Motor neuron (in vitro differentiated cells): ENCODE measurements at regions not wholly inside any gene's neighbourhood (a gene's known extent, or its start where the extent isn't known, plus 50 kb on each side); places are given as distances from the start of the nearest gene placed in this dataset.
"Not testable (repeated sequence)": the region's sequence is repeated elsewhere in the genome, so short reads cannot be mapped to it uniquely, and the experiment has no call there.

Experiments
- ATAC-seq, 8 experiments: fragments of 200-7000 bp; cut with Tn5 transposase; replicated peaks in 6 of 8; 2 replicates each; pipeline ENCODE4 v1.8.0; 2021; ENCODE audit warnings: mild to moderate bottlenecking in 8 of 8, moderate library complexity in 8 of 8
- H3K27ac ChIP-seq, 2 donors: fragments of 250-450 bp; sonication (Bioruptor Pico); 2 replicates each; pipeline ENCODE4 v1.9.0; 2021; ENCODE audit warnings: antibody characterized with exemption in 2 of 2, mild to moderate bottlenecking in 2 of 2, moderate library complexity in 1 of 2
- H3K4me1 ChIP-seq, 2 donors: fragments of 250-450 bp; sonication (Bioruptor Pico); replicated peaks in 1 of 2; 2 replicates each; pipeline ENCODE4 v1.6.1; 2021; ENCODE audit warnings: antibody characterized with exemption in 2 of 2, mild to moderate bottlenecking in 2 of 2, moderate library complexity in 1 of 2
- H3K4me3 ChIP-seq, 5 donors: fragments of 250-450 bp; sonication (Bioruptor Pico); 2 replicates each; pipeline ENCODE4 v1.9.0; 2021; ENCODE audit warnings: antibody characterized with exemption in 5 of 5, mild to moderate bottlenecking in 5 of 5, moderate library complexity in 4 of 5
- WGBS, 10 experiments: fragments of 450-650 bp; shearing (Covaris generic); methylation state at CpG; one replicate each; pipeline ENCODE4 v1.0.0; 2022; 5-methylcytosine and 5-hydroxymethylcytosine counted together
- in situ Hi-C, 9 experiments: fragments of 400-800 bp; cut with MboI; loops; one replicate each; pipeline ENCODE4 v1.15.0; 2021; ENCODE audit warnings: low sequenced_read_pairs in 9 of 9, low pct_unique_long_range_greater_than_20kb in 2 of 9; ENCODE audit not compliant: unreplicated experiment in 9 of 9

DNA sequence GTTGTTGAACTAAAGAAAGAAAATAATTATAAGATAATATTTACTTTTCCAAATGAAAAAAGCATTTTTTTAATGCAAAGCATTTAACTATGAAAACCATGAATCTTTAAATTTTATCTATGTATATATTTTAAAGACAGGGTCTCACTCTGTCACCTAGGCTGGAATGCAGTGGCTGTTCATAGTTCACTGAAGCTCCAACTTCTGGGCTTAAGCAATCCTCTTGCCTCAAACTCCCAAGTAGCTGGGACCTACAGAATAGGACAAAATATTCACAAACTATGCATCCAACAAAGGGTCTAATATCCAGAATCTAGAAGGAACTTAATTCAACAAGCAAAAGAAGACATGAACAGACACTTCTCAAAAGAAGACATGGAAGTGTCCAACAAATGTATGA lies 55.9 kb upstream of the ALB start:
- Histone ChIP-seq H3K4me1 (no peaks in the 10 kb centered on the region), H3K27ac (no peak overlapping the region), H3K4me3 (no peak overlapping the region)
- in situ Hi-C loops: no loop called here
- no peak for ATAC-seq

DNA sequence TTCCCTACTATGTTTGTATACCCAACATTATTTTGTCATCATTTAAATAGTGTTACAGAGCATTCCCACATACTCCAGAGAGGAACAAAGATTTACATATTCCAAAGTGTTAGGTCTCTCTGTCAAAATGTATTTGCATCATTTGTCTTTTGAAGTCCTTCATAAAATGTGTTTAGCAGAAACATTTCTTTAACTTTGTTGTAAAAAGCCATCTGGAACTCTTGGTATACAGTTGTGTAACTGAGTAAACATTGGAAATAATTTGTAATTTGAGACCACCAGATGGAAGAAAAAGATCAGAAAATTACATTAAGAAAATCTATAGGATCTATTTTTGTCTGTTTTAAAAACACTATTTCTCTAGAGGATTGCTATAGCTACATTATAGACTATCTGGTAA lies 56.6 kb upstream of the ALB start:
- no peak overlapping the region for H3K27ac ChIP-seq
- no peak for ATAC-seq
- no peaks in the 10 kb centered on the region for H3K4me1 ChIP-seq
- in situ Hi-C loops: no loop called here
- no peak overlapping the region for H3K4me3 ChIP-seq

DNA sequence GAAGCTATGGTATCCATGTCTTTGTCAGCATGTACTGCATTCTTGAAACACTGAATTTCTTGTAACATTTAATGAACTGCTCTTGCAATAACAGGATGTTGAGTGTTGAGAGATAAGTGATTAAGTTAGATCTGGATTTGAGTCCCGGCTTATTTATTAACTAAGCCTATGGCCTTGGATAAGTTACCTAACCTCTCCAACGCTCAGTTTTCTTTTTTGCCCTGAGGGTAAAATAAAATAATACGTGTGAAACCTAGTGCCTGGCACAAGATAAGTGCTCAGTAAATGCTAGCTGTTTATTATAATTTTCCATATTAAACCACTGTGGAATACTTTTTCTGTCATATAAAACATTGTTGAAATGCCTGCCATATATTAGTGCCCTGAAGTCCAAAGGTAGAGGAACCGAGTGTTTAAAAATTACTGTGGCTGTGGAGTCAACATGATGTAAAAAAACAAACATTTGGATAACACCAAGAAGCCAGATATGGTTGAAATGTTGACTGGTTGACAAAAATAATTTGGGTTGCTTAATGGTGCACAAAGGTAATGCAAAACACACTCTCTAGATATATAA lies 58.6 kb upstream of the ALB start:
- Histone ChIP-seq H3K4me3 (no peak overlapping the region), H3K27ac (no peak overlapping the region), H3K4me1 (no peaks in the 10 kb centered on the region)
- ATAC-seq: no peak
- in situ Hi-C loops: no loop called here
- WGBS, 10 experiments: 29 to 96% (median 76%) methylated on average over 3 to 4 of the region's 4 CpGs; no CpG with 5 or more reads in 2 of the 10 experiments

DNA sequence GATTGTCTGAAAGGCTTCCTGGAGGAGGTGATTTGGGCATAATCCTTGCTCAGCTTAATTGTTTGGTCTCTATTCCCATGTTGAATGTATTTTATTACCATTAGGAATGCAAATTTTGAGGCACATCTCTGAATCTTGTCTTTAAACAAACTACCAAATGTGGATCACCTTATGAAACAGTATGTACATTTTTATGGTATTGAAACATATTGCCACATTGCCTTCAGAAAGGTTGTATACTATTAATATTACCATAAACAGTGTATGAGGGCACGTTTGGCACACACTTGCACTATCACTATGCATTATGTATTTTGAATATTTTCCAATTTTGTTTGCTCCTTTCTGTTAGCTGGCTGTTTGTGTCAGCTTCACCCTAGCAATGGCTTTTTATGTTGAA lies 60.0 kb upstream of the ALB start:
- Histone ChIP-seq H3K27ac (no peak overlapping the region), H3K4me1 (no peaks in the 10 kb centered on the region), H3K4me3 (no peak overlapping the region)
- 10 to 100% (median 71%) methylated on average over 1 of the region's 1 CpG; no CpG with 5 or more reads in 2 of the 10 experiments for WGBS, 10 experiments
- ATAC-seq: no peak
- in situ Hi-C loops: no loop called here

DNA sequence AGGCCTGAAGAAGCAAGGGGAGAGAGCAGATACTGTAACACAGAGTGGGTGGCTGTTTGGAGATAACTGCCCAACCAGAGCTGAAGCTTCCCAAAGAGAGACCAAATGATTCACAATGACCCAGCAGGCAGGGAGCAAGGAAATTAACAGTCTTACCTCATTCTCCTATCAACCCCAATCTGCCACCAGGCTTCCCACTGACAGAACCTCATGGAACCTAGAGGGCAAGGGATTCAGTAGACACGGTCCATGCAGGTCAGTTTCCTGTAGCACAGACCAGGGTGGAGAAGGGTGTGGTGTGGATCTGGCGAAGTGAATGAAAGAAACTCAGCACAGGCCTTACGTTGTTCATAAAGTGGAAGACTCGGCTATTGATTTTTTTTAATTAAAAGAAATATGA lies 60.7 kb upstream of the ALB start:
- no peak overlapping the region for H3K27ac ChIP-seq
- H3K4me1 ChIP-seq: no peaks in the 10 kb centered on the region
- 80 to 100% (median 90%) methylated on average over 1 to 4 of the region's 4 CpGs; no CpG with 5 or more reads in 3 of the 10 experiments for WGBS, 10 experiments
- ATAC-seq: no peak
- no peak overlapping the region for H3K4me3 ChIP-seq
- in situ Hi-C loops: no loop called here

DNA sequence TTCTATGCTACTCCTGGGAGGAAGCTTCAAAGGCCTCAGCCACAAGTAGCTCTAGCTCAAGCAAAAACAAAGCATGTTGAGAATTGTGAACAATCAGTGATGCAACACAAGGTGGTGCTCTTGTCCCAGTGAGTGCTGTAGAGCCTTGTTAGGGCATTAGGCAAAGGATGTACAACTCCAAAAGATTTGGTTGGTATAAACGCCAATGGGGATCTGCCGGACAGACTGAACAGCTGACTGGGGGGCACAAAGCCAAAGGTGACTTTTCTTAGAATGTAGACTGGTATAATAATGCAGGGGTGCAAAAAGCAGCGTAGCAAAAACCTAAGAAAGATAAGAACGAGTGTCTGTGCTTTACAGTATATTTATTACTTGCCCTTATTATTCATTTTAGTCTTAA lies 62.6 kb upstream of the ALB start:
- no peaks in the 10 kb centered on the region for H3K4me1 ChIP-seq
- in situ Hi-C loops: no loop called here
- peak in 4 of 8 experiments; percentile 76 to 85 (median 82) for ATAC-seq
- WGBS, 10 experiments: 18 to 100% (median 40%) methylated on average over 1 to 4 of the region's 4 CpGs; no CpG with 5 or more reads in 1 of the 10 experiments
- H3K27ac ChIP-seq: no peak overlapping the region
- H3K4me3 ChIP-seq: no peak overlapping the region

DNA sequence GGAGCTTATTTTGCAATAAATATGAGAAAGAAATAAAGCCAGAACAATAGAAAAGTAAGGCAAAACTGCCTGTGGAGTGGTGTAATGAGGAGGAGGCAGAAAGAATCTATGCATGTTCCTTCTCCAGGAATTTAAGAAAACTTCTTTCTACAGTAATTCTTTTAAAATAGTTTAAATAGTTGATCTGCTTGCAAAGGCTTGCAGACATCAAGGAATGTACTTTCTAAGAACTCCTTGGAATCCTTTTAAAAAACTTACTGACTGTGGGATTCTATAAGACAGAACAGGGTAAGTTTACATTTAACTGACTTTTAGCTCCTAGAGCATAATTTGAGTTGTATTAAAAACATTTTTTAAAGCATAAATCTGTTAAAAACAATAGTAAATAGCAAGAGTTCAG lies 63.2 kb upstream of the ALB start:
- in situ Hi-C loops: no loop called here
- no peak for ATAC-seq
- H3K4me1 ChIP-seq: no peaks in the 10 kb centered on the region
- H3K27ac ChIP-seq: no peak overlapping the region
- H3K4me3 ChIP-seq: no peak overlapping the region

DNA sequence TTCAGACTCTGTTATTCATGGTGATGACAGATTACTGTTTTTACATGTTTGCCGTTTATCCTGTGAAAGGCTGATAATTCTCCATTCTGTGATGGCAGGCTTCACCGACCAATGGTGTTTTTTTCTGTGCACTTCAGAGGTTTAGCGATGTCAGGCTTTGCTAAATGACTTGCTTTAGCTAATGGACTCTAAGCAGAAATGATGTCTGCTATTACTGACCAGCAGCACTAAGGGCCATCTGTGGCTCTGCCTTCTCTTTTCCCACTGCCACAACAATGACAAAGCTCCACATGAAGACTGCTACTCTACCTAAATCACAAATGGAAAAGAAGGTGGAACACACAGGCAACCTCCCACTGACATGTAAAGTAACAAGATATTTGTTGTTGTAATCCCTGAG lies 68.4 kb upstream of the ALB start:
- in situ Hi-C loops: no loop called here
- Histone ChIP-seq H3K27ac (no peak overlapping the region), H3K4me1 (peaks cover 0 to 4% of the 10 kb centered on the region in 2 donors), H3K4me3 (no peak overlapping the region)
- peak in 5 of 8 experiments; percentile 60 to 98 (median 90) for ATAC-seq
- WGBS, 10 experiments: 18 to 80% (median 56%) methylated on average over 1 to 3 of the region's 3 CpGs; no CpG with 5 or more reads in 1 of the 10 experiments

DNA sequence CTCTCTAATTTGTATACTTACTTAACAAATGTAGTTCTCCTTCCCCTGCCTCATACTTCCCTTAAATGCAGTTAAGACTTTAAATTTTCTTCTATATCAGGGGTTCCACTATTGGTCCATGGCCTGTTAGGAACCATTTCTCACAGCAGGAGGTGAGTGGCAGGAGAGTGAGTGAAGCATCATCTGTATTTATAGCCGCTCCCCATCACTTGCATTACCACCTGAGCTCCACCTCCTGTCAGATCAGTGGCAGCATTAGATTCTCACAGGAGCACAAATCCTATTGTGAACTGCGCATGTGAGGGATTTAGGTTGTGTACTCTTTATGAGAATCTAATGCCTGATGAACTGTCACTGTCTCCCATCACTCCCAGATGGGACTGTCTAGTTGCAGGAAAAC lies 72.1 kb upstream of the ALB start:
- H3K4me3 ChIP-seq, ATAC-seq, in situ Hi-C loops, H3K4me1 ChIP-seq, H3K27ac ChIP-seq: not testable (repeated sequence)
- 17 to 100% (median 89%) methylated on average over 1 to 2 of the region's 2 CpGs; no CpG with 5 or more reads in 2 of the 10 experiments for WGBS, 10 experiments

DNA sequence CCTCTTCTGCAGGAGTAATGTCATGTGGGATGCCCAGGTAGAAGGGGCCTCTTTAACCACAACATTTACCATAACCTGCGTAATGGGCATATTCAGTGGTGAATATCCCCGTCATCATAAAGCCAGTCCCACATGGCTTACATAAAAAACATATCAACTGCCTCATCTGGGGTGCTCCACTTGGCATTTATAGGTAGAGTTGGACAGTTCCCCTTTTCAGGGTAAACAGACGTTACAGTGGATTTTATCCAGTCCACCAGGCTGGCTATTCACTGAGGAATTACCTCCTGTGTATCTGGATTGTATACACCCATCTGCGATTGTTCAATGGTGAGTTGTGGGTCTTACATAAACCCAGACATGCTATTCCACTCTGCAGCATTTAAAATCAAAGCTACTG lies 70.7 kb upstream of the ANKRD17 start:
- ATAC-seq: no peak
- in situ Hi-C loops: no loop called here
- Histone ChIP-seq H3K27ac (no peak overlapping the region), H3K4me3 (no peak overlapping the region), H3K4me1 (no peaks in the 10 kb centered on the region)
- whole genome bisulfite sequencing, 10 experiments: 60 to 100% (median 80%) methylated on average over 1 to 4 of the region's 4 CpGs; no CpG with 5 or more reads in 3 of the 10 experiments

DNA sequence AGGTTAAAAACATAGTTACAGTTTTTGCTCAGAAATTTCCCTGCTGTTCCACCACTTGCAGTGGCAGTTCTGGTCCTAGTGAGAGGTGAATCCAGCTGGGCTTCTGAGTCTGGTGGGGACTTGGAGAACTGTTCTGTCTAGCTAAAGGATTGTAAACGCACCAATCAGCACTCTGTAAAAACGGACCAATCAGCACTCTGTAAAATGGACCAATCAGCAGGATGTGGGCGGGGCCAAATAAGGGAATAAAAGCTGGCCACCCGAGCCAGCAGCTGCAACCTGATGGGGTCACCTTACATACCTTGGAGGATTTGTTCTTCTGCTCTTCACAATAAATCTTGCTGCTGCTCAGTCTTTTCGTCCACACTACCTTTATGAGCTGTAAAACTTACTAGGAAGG lies 67.2 kb upstream of the ANKRD17 start:
- H3K4me1 ChIP-seq, ATAC-seq, H3K4me3 ChIP-seq, H3K27ac ChIP-seq, in situ Hi-C loops: not testable (repeated sequence)
- 28 to 100% (median 83%) methylated on average over 1 to 5 of the region's 5 CpGs; no CpG with 5 or more reads in 3 of the 10 experiments for WGBS, 10 experiments

DNA sequence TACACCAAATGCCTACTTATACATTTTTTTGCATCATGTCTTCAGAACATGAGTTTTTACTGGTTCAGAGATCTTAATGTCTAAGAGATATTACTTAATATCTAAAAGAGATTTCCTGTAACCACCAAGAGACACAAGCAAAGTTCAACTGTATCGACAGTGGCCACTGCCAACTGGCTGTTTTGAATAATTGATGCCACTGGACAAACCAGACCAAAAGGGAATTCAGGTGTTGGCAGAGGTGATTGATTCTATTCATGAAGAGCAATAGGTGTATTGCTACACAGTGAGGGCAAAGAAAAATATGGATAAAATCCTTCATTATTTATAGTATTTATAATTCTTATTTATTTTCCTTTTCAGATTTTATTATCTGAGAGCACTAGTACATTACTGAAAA lies 58.5 kb upstream of the ANKRD17 start:
- ATAC-seq: no peak
- WGBS, 10 experiments: 13 to 100% (median 90%) methylated on average over 1 of the region's 1 CpG; no CpG with 5 or more reads in 4 of the 10 experiments
- Histone ChIP-seq H3K4me1 (no peaks in the 10 kb centered on the region), H3K4me3 (no peak overlapping the region), H3K27ac (no peak overlapping the region)
- in situ Hi-C loops: no loop called here

DNA sequence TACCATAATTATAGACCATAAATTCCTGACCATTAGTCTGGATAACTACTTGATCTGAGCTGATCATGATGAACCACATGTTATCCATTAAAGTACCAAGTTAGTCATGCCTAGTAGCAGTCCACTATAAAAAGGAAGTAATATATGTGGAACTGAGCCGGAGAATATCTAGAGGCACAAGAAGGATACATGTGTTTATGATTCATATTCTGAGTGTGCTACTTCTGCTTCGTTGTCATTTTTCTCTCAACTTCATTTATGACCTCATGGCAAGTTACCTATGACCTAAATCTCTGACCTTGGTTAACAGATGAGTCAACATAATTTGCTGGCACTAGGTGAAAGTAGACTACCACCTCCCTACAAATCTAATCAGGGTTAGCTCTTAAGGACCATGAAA lies 56.5 kb upstream of the ANKRD17 start:
- H3K4me1 ChIP-seq: no peaks in the 10 kb centered on the region
- no peak overlapping the region for H3K4me3 ChIP-seq
- no peak overlapping the region for H3K27ac ChIP-seq
- WGBS, 10 experiments: 0 to 100% (median 75%) methylated on average over 1 to 2 of the region's 2 CpGs; no CpG with 5 or more reads in 1 of the 10 experiments
- in situ Hi-C loops: no loop called here
- no peak for ATAC-seq

DNA sequence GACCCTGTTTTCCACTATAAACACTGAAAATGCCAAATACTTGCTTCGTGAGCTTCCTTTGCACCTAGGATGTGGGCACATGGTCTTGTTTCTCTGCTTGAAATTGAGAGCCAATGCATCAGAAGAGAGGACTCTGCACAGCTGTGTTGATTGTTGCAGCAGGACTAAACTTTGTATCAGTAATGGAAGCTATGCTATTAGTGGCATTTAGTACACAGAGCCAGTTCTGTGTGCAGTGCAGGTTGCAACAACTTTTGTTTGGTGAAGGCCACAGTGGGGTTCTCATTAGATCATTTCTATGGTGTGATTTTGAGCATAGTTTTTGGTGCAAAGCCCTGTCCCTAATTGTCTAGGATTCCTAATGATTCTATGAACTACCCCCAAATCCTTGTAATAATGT lies 54.4 kb upstream of the ANKRD17 start:
- in situ Hi-C loops: no loop called here
- Histone ChIP-seq H3K4me1 (no peaks in the 10 kb centered on the region), H3K27ac (no peak overlapping the region), H3K4me3 (no peak overlapping the region)
- no peak for ATAC-seq
- 0 to 89% (median 49%) methylated on average over 1 of the region's 1 CpG; no CpG with 5 or more reads in 4 of the 10 experiments for WGBS, 10 experiments
